ENCODE measurements at regions not wholly inside any gene's neighbourhood (a gene's known extent, or its start where the extent isn't known, plus 50 kb on each side); places are given as distances from the start of the nearest gene placed in this dataset.
"Not testable (repeated sequence)": the region's sequence is repeated elsewhere in the genome, so short reads cannot be mapped to it uniquely, and the experiment has no call there.

DNA sequence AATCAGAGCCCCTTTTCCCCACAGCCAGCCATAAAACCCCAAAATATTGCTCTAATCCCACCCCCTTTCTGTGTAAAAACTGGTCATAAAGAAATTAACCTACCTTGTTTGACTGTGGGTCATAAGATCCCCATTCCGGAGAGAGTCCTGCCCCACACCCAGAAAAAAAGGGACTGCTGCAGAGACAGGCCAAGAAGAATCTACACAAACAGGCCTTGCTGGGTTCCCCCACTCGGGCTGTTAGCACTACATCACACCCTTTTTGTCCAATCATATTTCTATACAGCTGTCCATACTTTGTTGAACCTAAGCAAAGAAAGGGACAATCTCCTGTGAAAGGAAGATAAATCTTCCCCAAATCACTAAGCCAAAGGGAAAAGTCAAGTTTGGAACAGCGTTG is 84.4 kb upstream of the MFGE8 start:
- no peak for DNase-seq

DNA sequence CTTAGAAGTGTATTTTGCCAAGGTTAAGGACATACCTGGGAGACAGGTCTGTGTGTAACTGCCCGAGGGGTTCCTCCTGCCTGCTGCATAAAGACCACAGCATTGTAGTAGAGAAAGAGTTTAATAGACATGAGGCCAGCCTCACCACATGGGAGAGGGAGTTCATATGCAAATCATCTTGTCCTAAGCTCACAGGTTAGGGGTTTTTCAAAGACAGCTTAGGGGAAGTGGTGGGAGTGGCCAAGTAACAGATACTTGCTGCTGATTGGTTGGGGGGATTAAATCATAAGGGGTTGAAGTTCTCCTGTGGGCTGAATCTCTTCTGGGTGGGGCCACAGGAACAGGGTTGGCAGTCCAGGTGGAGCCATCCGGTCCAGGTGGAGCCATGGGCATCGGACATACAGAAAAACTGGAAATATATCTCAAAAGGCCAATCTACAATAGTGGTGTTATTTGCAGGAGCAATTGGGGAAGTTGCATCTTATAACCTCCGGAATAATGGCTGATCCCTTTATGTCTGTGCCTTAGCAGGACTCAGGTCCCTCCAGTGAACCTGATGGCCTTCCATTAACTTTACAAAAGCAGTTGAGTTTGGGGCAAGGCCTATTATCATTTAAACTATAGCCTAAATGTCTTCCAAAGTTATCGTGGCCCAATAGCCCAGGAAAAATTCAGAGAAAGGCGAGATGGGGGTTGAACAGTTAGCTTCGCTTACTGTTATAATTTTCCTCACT is 86.0 kb upstream of the MFGE8 start:
- DNase-seq = no peak

DNA sequence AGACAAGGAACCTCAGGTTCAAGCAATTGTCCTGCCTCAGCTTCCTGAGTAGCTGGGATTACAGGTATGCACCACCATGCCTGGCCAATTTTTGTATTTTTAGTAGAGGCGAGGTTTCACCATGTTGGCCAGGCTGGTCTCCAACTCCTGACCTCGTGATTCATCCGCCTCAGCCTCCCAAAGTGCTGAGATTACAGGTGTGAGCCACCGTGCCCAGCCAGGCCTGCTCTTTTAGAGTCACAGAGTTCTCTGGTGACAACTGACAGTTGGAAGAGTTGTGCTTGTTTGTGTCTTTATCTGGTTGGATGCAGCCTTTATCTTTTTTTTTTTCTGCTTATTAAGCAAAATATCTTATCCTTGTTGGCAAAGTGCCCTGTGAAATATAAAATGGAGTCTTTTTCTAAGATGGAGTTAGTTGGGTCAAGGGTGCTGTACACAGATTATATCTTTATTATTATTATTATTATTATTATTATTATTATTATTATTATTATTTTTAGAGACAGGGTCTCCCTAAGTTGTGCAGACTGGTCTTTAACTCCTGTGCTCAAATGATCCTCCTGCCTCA is 86.5 kb upstream of the ABHD2 start:
- DNase-seq = not testable (repeated sequence)

DNA sequence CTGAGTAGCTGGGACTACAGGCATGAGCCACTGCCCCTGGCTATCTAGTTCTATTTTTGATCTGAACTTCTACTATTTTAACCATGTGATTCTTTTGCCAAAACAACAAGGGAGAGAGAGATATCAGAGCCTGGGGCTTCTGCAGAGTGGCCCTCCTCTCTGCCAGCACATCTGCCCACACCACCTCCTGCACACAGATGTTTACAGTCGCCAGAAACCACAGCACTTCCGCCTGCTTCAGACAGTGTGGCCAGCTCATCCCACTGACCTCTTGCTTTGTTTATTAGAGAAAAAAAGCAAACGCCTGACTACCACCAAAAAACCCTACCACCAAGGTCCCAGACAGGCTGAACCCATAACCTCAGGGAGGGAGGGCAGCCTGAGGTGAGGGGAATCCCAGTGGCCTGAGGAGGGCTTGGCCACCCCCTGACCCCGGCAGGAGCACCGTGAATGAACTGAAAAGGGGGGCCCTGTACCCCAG is 85.9 kb upstream of the ABHD2 start:
- DNase-seq = peak; percentile 37

DNA sequence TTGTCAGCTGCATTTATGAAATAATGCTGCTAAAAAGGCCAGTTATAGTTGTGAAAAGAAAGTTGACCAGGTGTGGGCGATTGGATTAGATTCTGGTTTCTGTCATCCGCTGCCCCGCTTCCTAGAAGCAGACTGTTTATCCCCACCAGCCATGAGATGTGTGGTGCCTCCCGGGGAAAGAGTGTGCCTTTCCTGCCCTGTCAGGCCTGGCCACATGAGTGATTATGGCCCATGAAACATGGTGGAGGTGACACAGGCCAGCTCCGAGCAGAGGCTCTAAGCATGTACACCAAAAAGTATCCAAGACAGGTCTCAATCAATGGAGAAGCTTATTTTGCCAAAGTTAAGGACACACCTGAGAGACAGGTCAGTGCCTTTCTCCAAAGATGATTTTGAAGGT is 85.4 kb upstream of the ABHD2 start:
- DNase-seq = no peak

DNA sequence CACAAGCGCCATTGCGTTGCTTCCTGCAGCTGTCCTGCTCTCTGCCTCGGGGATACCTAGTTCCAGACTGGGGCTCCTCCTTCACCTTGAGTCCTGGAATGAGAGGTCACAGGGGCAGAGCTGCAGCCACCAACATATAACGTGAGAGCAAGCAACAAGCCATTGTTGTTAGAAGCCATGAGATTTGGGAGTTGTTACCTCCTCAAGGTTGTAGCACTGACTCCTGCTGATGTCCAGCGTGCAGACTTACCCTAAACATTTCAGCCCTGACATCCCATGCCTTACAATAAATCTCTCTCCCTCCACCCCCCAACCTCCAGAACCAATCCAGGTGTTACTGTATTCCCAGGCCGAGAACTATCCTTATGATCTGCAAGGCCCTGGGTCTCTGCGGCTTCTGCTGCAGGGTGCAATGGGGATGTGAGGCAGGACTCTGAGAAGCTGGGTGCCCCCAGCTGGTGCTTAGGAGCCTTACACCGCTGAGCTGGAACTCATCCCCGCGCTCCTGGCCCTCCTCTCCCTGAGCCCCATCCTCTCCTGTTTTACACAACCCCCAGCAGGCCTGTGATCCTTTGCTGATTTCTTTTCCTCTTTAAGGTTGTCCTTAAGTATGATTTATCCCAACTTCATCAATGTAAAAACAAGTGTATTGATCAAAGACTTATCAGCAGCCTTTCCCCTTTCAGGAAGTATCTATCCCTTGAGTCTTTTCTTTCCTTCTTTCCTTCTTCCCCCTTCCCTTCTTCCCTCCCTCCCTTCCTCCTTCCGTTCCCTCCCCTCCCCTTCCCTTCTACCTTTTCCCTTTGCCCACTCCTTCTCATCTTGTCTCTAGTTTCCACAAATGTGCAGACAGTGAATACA is 84.2 kb upstream of the ABHD2 start:
- no peak for DNase-seq

DNA sequence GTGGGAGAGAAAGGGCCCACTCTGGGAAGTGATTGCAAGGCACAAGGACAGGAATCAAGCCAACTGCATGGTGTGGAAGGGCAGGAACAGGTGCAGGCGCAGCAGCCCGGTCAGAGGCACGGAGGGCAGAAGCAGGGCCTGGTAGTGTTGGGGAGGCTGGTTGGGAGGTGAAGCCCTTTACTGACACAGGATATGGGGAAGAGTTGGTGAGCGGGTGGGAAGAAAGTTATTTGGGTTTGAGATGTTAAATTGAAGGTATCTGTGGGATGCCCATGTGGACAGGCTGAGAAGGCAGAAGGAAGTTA is 83.6 kb upstream of the ABHD2 start:
- DNase-seq = peak; percentile 40

DNA sequence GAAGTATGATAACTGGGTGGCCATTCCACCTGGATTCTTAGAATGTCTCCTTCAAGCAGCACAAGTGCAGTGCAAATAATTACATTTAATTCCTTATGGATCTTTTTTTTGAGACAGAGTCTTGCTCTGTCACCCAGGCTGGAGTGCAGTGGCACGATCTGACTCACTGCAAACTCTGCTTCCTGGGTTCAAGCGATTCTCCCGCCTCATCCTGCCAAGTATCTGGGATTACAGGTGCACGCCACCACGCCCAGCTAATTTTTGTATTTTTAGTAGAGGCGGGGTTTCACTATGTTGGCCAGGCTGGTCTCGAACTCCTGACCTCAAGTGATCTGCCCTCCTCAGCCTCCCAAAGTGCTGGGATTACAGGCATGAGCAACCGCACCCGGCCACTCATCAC is 80.7 kb upstream of the ABHD2 start:
- not testable (repeated sequence) for DNase-seq

DNA sequence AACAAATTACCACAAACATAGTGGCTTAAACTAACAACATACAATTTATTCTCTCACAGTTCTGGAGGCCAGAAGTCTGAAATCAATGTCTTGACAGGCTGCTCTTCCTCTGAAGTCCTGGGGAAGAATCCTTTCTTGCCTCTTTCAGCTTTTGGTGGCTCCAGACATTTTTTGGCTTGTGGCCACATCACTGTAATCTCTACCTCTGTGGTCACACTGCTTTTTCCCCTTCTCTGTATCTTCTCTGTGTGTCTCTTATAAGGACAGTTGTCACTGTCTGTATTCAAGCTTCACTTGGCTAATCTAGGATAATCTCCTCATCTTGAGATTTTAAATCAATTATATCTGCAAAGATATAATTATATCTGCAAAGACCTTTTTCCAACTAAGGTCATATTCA is 80.3 kb upstream of the ABHD2 start:
- no peak for DNase-seq

DNA sequence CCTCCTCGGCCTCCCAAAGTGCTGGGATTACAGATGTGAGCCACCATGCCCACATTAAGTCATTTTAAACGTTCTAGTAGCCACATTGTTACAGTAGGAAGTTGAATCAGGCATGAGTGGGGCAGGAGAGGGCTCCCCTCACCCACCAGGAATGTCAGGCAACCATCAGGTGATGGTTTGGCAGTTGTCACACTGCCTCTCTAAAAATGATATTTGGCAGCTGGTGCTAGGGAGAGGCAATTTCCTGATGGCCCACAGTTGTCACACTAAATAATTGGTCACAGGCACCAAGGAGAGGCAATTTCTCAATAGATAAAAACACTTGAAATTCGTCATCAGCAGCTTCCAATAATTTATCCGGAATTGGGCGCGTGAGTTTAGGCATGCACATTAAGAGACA is 79.2 kb upstream of the ABHD2 start:
- no peak for DNase-seq

DNA sequence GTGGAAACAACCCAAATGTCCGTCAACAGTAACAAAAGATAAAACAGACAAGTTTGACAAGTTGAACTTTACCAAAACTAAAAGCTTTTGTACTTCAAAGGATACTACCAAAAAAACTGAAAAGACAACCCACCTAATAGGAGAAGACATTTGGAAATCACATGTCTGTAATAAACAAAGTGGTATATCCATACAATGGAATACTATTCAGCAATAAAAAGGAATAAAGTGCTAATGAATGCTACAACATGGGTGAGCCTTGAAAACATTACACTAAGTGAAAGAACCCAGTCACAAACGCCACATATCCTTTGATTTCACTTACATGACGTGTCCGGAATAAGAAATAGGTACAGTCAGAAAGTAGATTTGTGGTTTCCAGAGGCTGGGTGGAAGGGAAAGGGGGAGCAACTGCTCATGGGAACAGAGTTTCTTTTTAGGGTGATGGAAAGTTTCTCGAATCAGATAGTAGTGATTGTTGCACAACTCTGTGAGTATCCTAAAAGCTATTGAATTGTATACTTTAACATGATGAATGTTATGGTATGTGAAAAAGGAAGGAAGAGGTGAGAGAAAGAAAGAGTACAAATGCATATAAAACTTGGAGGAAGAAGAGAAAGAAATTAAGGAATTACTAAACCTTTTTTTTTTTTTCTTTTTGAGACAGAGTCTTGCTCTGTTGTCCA is 72.7 kb upstream of the ABHD2 start:
- DNase-seq = no peak

DNA sequence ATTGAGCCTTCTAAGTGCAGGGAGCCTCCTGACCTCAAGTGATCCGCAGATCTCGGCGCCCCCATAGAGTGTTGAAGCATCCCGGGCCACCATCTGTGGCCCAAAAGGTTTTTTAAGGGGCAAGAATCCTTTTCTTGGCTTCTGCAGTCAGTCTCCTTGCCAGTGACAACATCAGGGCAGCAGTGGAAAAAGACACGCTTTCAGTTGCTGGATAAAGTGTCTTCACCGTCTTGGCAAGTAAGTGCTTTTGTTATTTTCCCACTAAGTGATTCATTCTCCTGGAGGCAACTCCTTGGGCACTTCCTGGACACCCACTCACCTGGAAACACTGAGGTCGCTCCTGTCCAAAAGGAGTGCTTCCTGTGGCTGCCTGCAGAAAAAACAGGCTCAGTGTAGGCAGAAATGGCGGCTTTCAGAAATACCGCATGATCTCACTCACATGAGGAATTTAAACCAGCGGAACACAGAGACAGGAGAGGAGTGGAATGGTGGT is 71.7 kb upstream of the ABHD2 start:
- peak; percentile 57 for DNase-seq

DNA sequence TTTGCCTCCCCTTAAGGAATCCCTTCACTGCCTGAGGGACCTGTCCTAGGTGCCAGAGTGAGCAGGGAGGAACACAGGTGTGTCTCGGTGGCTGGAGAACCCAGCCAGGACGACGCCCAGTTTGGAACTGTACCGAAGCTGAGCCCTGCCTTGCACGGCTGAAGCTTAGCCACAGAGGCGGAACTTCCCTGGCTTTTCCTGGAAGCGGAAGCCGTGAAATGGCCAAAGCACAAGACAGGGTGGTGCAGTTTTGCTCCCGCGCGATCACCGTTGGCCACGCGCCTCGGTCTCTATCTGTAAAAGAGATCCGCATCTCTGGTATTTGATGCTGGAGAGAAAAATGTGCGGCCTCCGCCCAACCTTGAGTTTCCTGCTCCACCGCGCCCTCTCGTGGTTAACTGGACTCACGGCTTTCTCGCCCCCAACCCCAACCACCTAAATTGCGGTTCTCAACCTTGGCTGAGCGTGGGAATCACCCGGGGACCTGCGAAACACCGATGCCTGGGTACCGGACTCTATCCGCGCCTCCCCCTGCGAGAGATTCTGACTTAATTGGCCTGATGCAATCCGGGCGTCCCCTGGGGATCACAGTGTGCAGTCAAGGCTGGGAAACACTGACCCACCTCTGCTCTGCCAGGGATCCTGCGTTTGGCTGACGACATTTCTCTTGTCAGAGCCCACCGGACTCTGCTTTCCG is 70.7 kb upstream of the ABHD2 start:
- peak; percentile 83 for DNase-seq

DNA sequence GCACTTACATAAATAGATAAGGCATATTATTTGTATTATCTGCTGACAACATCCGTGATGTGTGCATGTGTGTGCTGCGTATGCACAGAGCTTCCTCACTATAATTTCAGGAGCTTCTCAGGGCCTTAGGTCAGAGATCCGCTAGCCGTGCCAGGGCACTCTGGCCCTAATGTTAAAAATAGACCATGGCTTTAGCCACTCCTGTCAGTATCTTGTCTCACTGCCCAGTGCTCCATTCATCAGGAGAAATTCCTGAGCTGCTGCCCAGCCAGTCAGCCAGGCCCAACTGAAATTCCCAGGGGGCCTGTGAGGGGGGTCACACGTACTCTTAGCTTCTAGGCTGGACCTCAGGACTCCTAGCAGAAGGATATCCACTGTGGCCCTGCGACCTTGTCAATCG is 70.0 kb upstream of the ABHD2 start:
- no peak for DNase-seq

DNA sequence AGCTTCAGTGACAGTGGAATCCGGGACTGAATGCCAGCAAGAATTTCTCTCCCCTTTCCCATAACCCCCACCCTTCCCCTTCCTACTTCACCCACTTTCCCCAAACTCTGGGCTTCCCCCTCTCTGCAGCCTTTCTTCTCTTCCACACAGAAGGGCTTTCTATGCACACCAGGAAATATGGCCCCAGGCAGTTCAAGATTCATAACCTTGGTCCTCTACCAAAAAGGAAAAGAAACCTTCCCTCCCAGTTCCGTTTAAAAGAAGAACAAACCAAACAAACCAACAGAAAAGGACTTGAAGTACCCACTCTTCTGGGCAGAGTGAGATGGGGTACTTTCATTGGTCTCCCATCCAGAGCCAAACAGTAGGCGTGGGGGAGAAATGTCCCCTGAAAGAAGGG is 68.8 kb upstream of the ABHD2 start:
- DNase-seq = no peak

DNA sequence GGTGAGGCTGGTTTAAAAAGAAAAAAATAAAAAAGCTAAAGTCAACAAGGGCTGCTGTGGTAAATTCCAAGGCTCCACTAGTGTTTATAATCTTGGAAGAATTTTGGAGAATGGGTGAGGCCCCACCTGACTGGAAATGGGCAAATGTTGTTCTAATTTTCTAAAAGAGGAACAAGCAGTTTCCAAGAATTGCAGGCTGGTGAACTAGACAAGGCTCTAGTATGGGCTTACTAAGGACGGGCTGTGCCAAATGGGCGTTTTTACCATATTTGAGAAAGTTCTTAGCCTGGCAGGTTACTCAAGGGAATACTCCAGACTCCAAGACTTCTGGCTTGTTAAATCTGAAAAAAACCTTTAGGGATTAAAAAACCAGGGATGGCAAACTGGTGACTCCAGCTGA is 67.0 kb upstream of the ABHD2 start:
- DNase-seq = no peak

DNA sequence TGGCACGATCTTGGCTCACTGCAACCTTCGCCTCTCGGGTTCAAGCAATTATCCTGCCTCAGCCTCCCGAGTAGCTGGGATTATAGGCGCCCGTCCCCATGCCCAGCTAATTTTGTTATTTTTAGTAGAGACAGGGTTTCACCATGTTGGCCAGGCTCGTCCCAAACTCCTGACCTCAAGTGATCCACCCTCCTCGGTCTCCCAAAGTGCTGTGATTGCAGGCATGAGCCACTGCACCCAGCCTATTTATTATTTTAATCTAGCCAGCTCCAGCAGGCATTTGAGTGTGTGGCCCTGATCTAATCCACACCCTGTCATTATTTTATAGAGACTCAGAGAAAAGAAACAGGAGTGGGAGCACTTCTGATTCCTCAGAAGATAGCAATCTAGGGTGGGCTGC is 66.4 kb upstream of the ABHD2 start:
- DNase-seq = not testable (repeated sequence)

DNA sequence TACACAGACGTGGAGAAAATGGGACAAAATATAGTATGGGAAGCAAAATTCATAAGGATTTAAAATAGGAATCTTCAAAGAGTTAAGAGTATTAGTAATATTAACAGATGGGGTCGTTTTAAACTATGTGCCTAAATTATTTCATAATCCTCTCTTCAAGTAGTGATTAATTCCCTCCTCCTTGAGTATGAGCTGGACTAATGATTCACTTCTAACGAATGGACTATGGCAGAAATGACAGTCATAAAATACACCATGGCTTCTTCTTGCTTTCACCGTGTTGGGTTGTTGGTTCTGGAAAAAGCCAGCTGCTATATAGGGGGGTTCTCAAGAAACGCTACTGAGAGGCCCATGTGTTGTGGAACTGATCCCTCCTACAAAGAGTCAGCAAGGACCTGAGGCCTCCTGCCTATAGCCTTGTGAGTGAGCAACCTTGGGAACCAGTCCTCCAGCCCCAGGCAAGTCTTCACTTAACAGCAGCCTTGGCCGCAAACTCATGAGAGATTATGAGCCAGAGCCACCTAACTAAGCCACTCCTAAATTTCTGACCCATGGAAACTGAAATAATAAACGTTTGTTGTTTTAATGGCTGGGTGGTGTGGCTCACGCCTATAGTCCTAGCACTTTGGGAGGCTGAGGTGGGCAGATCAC is 64.8 kb upstream of the ABHD2 start:
- no peak for DNase-seq

DNA sequence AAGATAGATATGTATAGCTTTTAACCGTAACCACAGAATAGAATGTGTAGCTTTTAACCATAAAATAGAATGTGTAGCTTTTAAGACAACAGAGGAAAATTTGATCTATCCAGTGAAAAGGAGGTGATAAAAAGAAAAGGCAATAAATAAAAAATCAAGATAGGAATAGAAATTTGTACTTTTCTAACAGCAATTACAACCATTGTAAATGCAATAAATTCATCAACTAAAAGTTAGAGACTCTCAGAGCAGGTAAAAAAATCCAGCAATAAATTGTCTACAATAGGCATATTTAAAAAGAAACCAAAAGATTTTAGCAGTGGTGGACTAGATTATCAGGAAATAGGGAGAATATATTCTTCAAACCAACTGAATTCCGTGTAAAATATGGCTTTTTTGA is 63.8 kb upstream of the ABHD2 start:
- no peak for DNase-seq

DNA sequence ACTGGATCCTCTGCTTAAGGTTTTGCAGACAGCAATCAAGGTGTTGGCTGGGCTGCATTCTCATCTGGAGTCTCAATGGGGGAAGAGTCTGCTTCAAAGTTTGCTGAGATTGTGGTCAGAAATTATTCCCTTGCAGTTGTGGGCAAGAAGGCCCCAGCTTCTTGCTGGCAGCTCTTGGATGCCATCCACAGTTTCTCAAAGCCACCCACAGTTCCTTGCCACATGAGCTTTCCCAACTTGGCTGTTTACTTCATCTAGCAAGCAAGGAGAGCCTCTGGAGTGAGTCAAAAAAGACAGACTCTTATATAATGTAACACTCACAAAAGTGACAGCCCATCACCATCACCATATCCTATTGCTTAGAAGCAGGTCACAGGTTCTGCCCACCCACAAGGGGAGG is 62.1 kb upstream of the ABHD2 start:
- no peak for DNase-seq

DNA sequence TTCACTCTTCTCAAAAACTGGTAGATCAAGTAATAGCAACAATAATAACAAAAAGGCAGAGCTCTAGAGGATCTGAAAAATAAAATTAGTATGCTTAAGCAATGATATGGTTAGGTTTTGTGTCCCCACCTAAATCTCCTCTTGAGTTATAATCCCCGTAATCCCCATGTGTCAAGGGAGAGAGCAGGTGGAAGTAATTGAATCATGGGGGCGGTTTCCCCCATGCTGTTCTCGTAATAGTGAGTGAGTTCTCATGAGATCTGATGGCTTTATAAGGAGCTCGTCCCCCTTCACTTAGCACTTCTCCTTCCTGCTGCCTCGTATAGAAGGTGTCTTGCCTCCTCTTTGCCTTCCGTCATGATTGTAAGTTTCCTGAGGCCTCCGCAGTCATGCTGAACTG is 60.2 kb upstream of the ABHD2 start:
- DNase-seq = no peak

DNA sequence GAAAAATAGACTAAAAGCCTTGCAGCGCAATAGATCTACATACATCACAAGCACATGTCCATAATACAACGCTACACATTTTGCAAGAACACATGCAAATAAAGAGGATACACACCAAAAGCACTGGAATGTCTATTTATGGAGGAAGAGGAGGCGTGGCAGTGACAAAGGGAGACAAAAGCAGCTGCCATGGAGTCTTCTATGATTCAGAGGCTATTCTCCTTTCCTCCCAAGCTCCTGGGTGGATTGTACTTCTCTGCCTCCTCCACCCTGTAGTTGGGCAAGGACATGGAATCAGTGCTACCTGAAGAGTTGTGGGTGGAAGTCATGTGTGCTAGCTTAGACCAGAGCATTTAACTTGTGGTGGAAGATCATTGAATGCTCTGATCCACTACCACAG is 57.9 kb upstream of the ABHD2 start:
- DNase-seq = no peak

All from left hindlimb (tissue), 1 donor.